ENCODE measurements at regions not wholly inside any gene's neighbourhood (a gene's known extent, or its start where the extent isn't known, plus 50 kb on each side); places are given as distances from the start of the nearest gene placed in this dataset.

- H2AFZ ChIP-seq (ENCODE audit: low read depth, low read length, severe bottlenecking) = no peak overlapping the region
- H3K9me2 ChIP-seq (replicated peaks; ENCODE audit: insufficient read depth, low read length) = no peaks in the 10 kb centered on the region
- H3K36me3 ChIP-seq (ENCODE audit: low read length) = no peaks in the 10 kb centered on the region
- no peak overlapping the region for H3K27ac ChIP-seq (ENCODE audit: low read depth, low read length)
- no peaks in the 10 kb centered on the region for H3F3A ChIP-seq (ENCODE audit: insufficient read depth)
- no peak overlapping the region for H3K4me2 ChIP-seq (ENCODE audit: low read depth, low read length, poor library complexity, severe bottlenecking)
- H3K9ac ChIP-seq (ENCODE audit: low read length) = no peak overlapping the region
- H4K20me1 ChIP-seq (ENCODE audit: low read depth, low read length) = no peaks in the 10 kb centered on the region
- no peaks in the 10 kb centered on the region for H3K27me3 ChIP-seq (ENCODE audit: low read length)
- no peak overlapping the region for H3K4me3 ChIP-seq (ENCODE audit: insufficient read depth, low read length, poor library complexity, severe bottlenecking)
- no peak for TF ChIP-seq EZH2phosphoT487 (conservative IDR thresholded peaks at IDR 0.05; ENCODE audit: low read length)
- TF ChIP-seq, protein P1, sequence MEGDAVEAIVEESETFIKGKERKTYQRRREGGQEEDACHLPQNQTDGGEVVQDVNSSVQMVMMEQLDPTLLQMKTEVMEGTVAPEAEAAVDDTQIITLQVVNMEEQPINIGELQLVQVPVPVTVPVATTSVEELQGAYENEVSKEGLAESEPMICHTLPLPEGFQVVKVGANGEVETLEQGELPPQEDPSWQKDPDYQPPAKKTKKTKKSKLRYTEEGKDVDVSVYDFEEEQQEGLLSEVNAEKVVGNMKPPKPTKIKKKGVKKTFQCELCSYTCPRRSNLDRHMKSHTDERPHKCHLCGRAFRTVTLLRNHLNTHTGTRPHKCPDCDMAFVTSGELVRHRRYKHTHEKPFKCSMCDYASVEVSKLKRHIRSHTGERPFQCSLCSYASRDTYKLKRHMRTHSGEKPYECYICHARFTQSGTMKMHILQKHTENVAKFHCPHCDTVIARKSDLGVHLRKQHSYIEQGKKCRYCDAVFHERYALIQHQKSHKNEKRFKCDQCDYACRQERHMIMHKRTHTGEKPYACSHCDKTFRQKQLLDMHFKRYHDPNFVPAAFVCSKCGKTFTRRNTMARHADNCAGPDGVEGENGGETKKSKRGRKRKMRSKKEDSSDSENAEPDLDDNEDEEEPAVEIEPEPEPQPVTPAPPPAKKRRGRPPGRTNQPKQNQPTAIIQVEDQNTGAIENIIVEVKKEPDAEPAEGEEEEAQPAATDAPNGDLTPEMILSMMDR (IDR thresholded peaks at IDR 0.05; ENCODE audit: insufficient read depth, low read length, poor library complexity, severe bottlenecking) = no peak
- no peaks in the 10 kb centered on the region for H3K9me3 ChIP-seq (ENCODE audit: insufficient read depth, low read length)
- no peaks in the 10 kb centered on the region for H3K79me2 ChIP-seq (ENCODE audit: insufficient read depth, low read length)
Observed at GRCh38 chr3:56989977-56990640, 70.4 kb upstream of the SPATA12 start.

DNA sequence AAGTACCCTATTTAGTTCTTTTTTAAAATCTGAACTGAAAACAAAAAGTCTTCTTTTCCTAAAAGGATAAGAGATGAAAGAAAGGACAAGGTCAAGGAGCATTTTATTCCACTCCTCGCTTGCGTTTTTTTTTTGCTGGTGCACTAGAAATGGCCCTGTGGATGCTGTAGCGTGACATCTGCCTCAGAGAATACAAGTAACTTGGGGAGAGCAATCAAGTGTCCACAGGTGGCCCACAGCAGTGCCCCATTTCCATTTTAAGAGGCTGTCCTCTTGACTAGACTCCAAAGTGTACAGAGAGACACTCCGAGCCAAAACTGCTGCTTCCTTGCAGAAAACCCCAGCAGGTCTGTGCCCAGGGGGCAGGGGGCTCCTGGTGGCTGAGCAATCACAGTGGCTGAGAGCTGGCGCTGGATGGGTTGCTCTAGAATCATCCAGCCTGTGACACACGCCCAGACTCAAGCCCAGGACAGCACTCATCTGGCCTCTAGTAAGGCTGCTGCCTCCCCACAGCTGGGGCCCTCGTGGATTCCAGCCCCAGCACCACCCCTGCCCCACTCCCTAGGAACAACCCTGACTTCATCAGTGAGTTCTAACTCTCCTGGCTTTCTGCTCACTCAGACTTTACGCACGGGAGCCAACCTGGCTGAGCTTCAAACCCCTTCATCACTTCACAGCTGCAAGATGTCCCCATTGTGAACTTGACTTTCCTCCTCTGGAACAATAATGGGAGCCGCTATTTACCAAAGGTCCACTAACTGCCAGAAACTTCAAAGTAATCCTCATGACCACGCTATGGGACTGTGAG lies 71.1 kb upstream of the SPATA12 start:
- Histone ChIP-seq H3K27ac (ENCODE audit: low read depth, low read length) (no peak overlapping the region), H4K20me1 (ENCODE audit: low read depth, low read length) (no peaks in the 10 kb centered on the region), H3K4me3 (ENCODE audit: insufficient read depth, low read length, poor library complexity, severe bottlenecking) (no peak overlapping the region), H3K9me3 (ENCODE audit: insufficient read depth, low read length) (no peaks in the 10 kb centered on the region), H3K9ac (ENCODE audit: low read length) (no peak overlapping the region), H3K4me2 (ENCODE audit: low read depth, low read length, poor library complexity, severe bottlenecking) (no peak overlapping the region), H3K36me3 (ENCODE audit: low read length) (no peaks in the 10 kb centered on the region), H3F3A (ENCODE audit: insufficient read depth) (no peaks in the 10 kb centered on the region), H3K27me3 (ENCODE audit: low read length) (no peaks in the 10 kb centered on the region), H3K79me2 (ENCODE audit: insufficient read depth, low read length) (no peaks in the 10 kb centered on the region), H2AFZ (ENCODE audit: low read depth, low read length, severe bottlenecking) (no peak overlapping the region), H3K9me2 (replicated peaks; ENCODE audit: insufficient read depth, low read length) (no peaks in the 10 kb centered on the region)
- no peak for TF ChIP-seq EZH2phosphoT487 (conservative IDR thresholded peaks at IDR 0.05; ENCODE audit: low read length)

DNA sequence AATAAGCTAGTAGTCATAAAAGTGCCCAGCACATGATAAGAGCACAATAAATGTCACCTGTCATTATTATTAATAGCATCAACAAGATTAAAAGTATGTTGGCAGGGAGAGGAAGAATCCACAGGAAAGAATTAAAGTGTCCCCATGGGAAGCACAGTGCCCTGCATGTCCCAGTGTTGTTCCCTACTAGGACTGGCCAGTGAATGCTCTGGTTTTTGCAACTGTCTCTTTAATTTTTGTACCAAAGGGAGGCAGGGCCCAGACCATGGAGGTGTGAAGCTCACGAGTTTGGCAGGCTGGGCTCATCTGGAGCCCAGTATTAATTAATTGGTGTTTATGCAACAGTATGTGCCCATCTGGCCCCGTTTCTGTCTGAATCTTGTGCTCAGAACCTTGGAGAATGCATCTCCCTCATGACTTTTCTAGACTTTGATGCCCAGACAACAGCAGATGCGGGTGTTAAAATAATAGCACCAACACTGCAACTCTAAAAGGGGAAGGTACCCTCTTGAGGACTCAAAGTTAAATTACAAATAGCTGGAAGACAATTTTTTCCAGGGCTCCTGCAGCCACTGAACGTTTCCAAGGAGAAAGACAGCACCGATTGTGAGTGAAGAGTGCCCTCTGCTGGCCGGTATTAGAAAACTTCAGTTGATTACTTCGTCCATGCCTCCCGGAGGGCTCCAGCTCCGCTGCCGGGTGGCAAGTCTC lies 71.9 kb upstream of the SPATA12 start:
- H3K9ac ChIP-seq (ENCODE audit: low read length) = no peak overlapping the region
- no peak overlapping the region for H3K27ac ChIP-seq (ENCODE audit: low read depth, low read length)
- H2AFZ ChIP-seq (ENCODE audit: low read depth, low read length, severe bottlenecking) = no peak overlapping the region
- H3K9me2 ChIP-seq (replicated peaks; ENCODE audit: insufficient read depth, low read length) = no peaks in the 10 kb centered on the region
- no peaks in the 10 kb centered on the region for H3K9me3 ChIP-seq (ENCODE audit: insufficient read depth, low read length)
- no peak for TF ChIP-seq EZH2phosphoT487 (conservative IDR thresholded peaks at IDR 0.05; ENCODE audit: low read length)
- TF ChIP-seq, protein P1 (IDR thresholded peaks at IDR 0.05; ENCODE audit: insufficient read depth, low read length, poor library complexity, severe bottlenecking) = peak; percentile 64
- H3F3A ChIP-seq (ENCODE audit: insufficient read depth) = no peaks in the 10 kb centered on the region
- no peak overlapping the region for H3K4me3 ChIP-seq (ENCODE audit: insufficient read depth, low read length, poor library complexity, severe bottlenecking)
- no peak overlapping the region for H3K4me2 ChIP-seq (ENCODE audit: low read depth, low read length, poor library complexity, severe bottlenecking)
- no peaks in the 10 kb centered on the region for H3K79me2 ChIP-seq (ENCODE audit: insufficient read depth, low read length)
- no peaks in the 10 kb centered on the region for H3K36me3 ChIP-seq (ENCODE audit: low read length)
- no peaks in the 10 kb centered on the region for H4K20me1 ChIP-seq (ENCODE audit: low read depth, low read length)
- H3K27me3 ChIP-seq (ENCODE audit: low read length) = no peaks in the 10 kb centered on the region

All from SU-DHL-6 (cell line).